Dedifferentiated amniotic fluid mesenchymal stem cell (primary cell): ENCODE measurements at regions not wholly inside any gene's neighbourhood (a gene's known extent, or its start where the extent isn't known, plus 50 kb on each side); places are given as distances from the start of the nearest gene placed in this dataset.
A peak's percentile ranks its signal among the peaks of the same experiment; 100 is the strongest.

Source experiments
- DNase-seq: peaks from one replicate; pipeline ENCODE4 v3.0.0-alpha.2; 2016; ENCODE audit errors: extremely low spot score

- DNase-seq: peak; percentile 53
Measured at GRCh38 chr9:36728651-36729520, 156.2 kb downstream of the MELK start.

GRCh38 chr9:36729906-36730305 is 157.2 kb downstream of the MELK start:
- no peak for DNase-seq

GRCh38 chr9:36730414-36730813 is 157.7 kb downstream of the MELK start:
- no peak for DNase-seq

GRCh38 chr9:36731068-36731956 is 158.6 kb downstream of the MELK start:
- DNase-seq: no peak

- no peak for DNase-seq
Measured at GRCh38 chr9:36734737-36735136, 162.0 kb downstream of the MELK start.

- DNase-seq: no peak
Measured at GRCh38 chr9:36736648-36737047, 164.0 kb downstream of the MELK start.

GRCh38 chr9:36738318-36738976 is 165.8 kb downstream of the MELK start:
- DNase-seq: no peak

- DNase-seq: no peak
Measured at GRCh38 chr9:36739373-36740116, 166.8 kb downstream of the MELK start.

- DNase-seq: no peak
Measured at GRCh38 chr9:36742264-36742663, 169.6 kb downstream of the MELK start.

GRCh38 chr9:36744678-36745077 is 172.0 kb downstream of the MELK start:
- DNase-seq: no peak

- no peak for DNase-seq
Measured at GRCh38 chr9:36745977-36746376, 173.3 kb downstream of the MELK start.

- DNase-seq: no peak
Measured at GRCh38 chr9:36746415-36746814, 173.7 kb downstream of the MELK start.

GRCh38 chr9:36748322-36748899 is 175.7 kb downstream of the MELK start:
- DNase-seq: no peak

GRCh38 chr9:36749461-36749860 is 176.8 kb downstream of the MELK start:
- DNase-seq: no peak

- DNase-seq: no peak
Measured at GRCh38 chr9:36750630-36751029, 177.9 kb downstream of the MELK start.

- DNase-seq: no peak
Measured at GRCh38 chr9:36755019-36755418, 182.3 kb downstream of the MELK start.

GRCh38 chr9:36759141-36759540 is 186.4 kb downstream of the MELK start:
- no peak for DNase-seq

GRCh38 chr9:36759976-36760375 is 187.3 kb downstream of the MELK start:
- DNase-seq: no peak

GRCh38 chr9:36760667-36761420 is 188.1 kb downstream of the MELK start:
- DNase-seq: no peak

GRCh38 chr9:36762958-36763357 is 190.3 kb downstream of the MELK start:
- no peak for DNase-seq
